ENCODE measurements at regions not wholly inside any gene's neighbourhood (a gene's known extent, or its start where the extent isn't known, plus 50 kb on each side); places are given as distances from the start of the nearest gene placed in this dataset.

- TF ChIP-seq, protein P1, sequence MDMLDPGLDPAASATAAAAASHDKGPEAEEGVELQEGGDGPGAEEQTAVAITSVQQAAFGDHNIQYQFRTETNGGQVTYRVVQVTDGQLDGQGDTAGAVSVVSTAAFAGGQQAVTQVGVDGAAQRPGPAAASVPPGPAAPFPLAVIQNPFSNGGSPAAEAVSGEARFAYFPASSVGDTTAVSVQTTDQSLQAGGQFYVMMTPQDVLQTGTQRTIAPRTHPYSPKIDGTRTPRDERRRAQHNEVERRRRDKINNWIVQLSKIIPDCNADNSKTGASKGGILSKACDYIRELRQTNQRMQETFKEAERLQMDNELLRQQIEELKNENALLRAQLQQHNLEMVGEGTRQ (IDR thresholded peaks at IDR 0.05; ENCODE audit: low read depth, low read length) = no peak
- TF ChIP-seq NFE2L2 (IDR thresholded peaks at IDR 0.05; ENCODE audit: low read depth, low read length) = no peak
These were observed 88.0 kb downstream of the FAM217A start (continued) for GRCh38 chr6:3990692-3991491.

- H3K36me3 ChIP-seq (ENCODE audit: control insufficient read depth, insufficient read depth, low read length) = no peaks in the 10 kb centered on the region
- H2BK15ac ChIP-seq (ENCODE audit: low read depth, low read length) = no peak overlapping the region
- BruUV-seq (replicated peaks) = no TSS peak
- H2AFZ ChIP-seq (replicated peaks; ENCODE audit: low read length, poor library complexity) = no peak overlapping the region
- no peak overlapping the region for H3K4me3 ChIP-seq (ENCODE audit: insufficient read depth, low read depth, low read length)
- peaks cover 4 to 19% of the 10 kb centered on the region in 2 experiments for H3K79me1 ChIP-seq (ENCODE audit: low read depth in 1 of 2, low read length in 2 of 2)
- intact Hi-C loops (cut with micrococcal nuclease) = loop anchor here (1.0 to 10.0 kb wide), 5 partner anchors 244 to 865 kb away; no protein-coding TSS in a partner anchor
- ATAC-seq (ENCODE audit: low read depth) (no peak), DNase-seq (no peak)
- peaks cover 9% of the 10 kb centered on the region for H3K9me1 ChIP-seq (ENCODE audit: insufficient read depth, low read length)
- in situ Hi-C loops (cut with MboI; ENCODE audit: low sequenced_read_pairs) = loop anchor here (25.0 kb wide), 1 partner anchor 880 kb away; the partner anchor contains the start of gene BPHL
- peaks cover 6% of the 10 kb centered on the region for H3K4me1 ChIP-seq (ENCODE audit: control insufficient read depth, insufficient read depth, low read length)
- no peak overlapping the region for H2AK5ac ChIP-seq (ENCODE audit: low read depth, low read length)
- no peaks in the 10 kb centered on the region for H4K20me1 ChIP-seq (ENCODE audit: insufficient read depth, low read length)
- H3K23ac ChIP-seq (ENCODE audit: low read depth, low read length) = no peak overlapping the region
- no peak overlapping the region for H3K27ac ChIP-seq (ENCODE audit: insufficient read depth, low read length)
- H4K91ac ChIP-seq (ENCODE audit: insufficient read depth, low read depth, low read length) = no peak overlapping the region
- CTCF ChIA-PET = interaction anchor here (0.8 kb wide), 1 partner anchor 103 kb away, joined by 3 read pairs; no protein-coding TSS in a partner anchor
- H3K4me2 ChIP-seq (ENCODE audit: low read depth, low read length) = no peak overlapping the region
- H2BK120ac ChIP-seq (ENCODE audit: low read depth, low read length) = no peak overlapping the region
- POLR2A ChIA-PET (ENCODE audit: unreplicated experiment) = no interaction called here
- H3K14ac ChIP-seq (replicated peaks; ENCODE audit: low read depth, low read length) = no peak overlapping the region
- H3K56ac ChIP-seq (ENCODE audit: extremely low read depth, insufficient read depth, low read length) = no peak overlapping the region
- 100% methylated on average over 1 of the region's 4 CpGs; no CpG with 5 or more reads in 1 of the 2 experiments for WGBS, 2 experiments (ENCODE audit: extremely low coverage in 2 of 2, insufficient read length in 1 of 2)
- H3K27me3 ChIP-seq (ENCODE audit: control insufficient read depth, insufficient read depth, low read length) = no peaks in the 10 kb centered on the region
- no peak overlapping the region for H2BK20ac ChIP-seq (ENCODE audit: low read depth, low read length)
- H3K4ac ChIP-seq (ENCODE audit: low read depth, low read length) = no peak overlapping the region
- H4K5ac ChIP-seq (ENCODE audit: low read depth, low read length) = no peak overlapping the region
- no peaks in the 10 kb centered on the region for H3K9me3 ChIP-seq (ENCODE audit: control insufficient read depth, insufficient read depth, low read length)
- H3K9ac ChIP-seq (ENCODE audit: low read depth, low read length) = no peak overlapping the region
- H4K8ac ChIP-seq (ENCODE audit: low read depth in 2 of 2, low read length in 2 of 2) = no peak overlapping the region
- TF ChIP-seq MXI1 (IDR thresholded peaks at IDR 0.05; ENCODE audit: borderline replicate concordance, low read depth, low read length) (no peak), CEBPB (IDR thresholded peaks at IDR 0.05; ENCODE audit: low read depth, low read length) (no peak), CHD1 (IDR thresholded peaks at IDR 0.05; ENCODE audit: low read depth, low read length) (no peak), RFX5 (IDR thresholded peaks at IDR 0.05; ENCODE audit: low read depth, low read length) (no peak), MAZ (IDR thresholded peaks at IDR 0.05; ENCODE audit: borderline replicate concordance, low read depth, low read length) (no peak), CTCF (conservative IDR thresholded peaks at IDR 0.05; ENCODE audit: low read depth, low read length) (no peak), BHLHE40 (IDR thresholded peaks at IDR 0.05; ENCODE audit: low read depth, low read length) (no peak), ELK1 (IDR thresholded peaks at IDR 0.05; ENCODE audit: borderline replicate concordance, low read depth, low read length) (no peak)
- TF ChIP-seq, protein P1 (IDR thresholded peaks at IDR 0.05; ENCODE audit: low read depth, low read length) = no peak
- no peak overlapping the region for H3K18ac ChIP-seq (ENCODE audit: low read depth, low read length)
- dilution Hi-C loops (cut with HindIII; ENCODE audit: low sequenced_read_pairs, unreplicated experiment) = no loop called here
- H2BK5ac ChIP-seq (ENCODE audit: low read depth, low read length, poor library complexity, severe bottlenecking) = no peak overlapping the region
- no peak overlapping the region for H2AK9ac ChIP-seq (replicated peaks; ENCODE audit: low read depth, low read length, poor library complexity)
These were observed 87.0 kb downstream of the FAM217A start for GRCh38 chr6:3991941-3992340.

All from IMR-90 (cell line).